Stomach (tissue), 8 donors: ENCODE measurements at regions not wholly inside any gene's neighbourhood (a gene's known extent, or its start where the extent isn't known, plus 50 kb on each side); places are given as distances from the start of the nearest gene placed in this dataset.
"Not testable (repeated sequence)": the region's sequence is repeated elsewhere in the genome, so short reads cannot be mapped to it uniquely, and the experiment has no call there.

Experiments used
- DNase-seq, 2 donors: peaks; one replicate each; pipeline versions ENCODE4 v3.0.0 to v3.0.0-alpha.2; 2013 to 2019
- H3K27ac ChIP-seq, 5 donors: fragments of 200-600 bp in 4 of 5; sonication (generic) in 4 of 5; one replicate each; pipeline ENCODE4 v1.5.1; 2013 to 2019; ENCODE audit warnings: mild to moderate bottlenecking in 1 of 5, moderate library complexity in 1 of 5
- H3K27me3 ChIP-seq, 3 donors: fragments of 200-600 bp; sonication (generic); one replicate each; pipeline ENCODE4 v1.5.1; 2017 to 2019; ENCODE audit warnings: mixed run types in 1 of 3
- H3K36me3 ChIP-seq, 4 donors: fragments of 200-600 bp; sonication (generic); 1 replicate in 3 of 4; 2 replicates in 1 of 4; pipeline ENCODE4 v1.5.1; 2016 to 2019
- H3K4me1 ChIP-seq, 4 donors: fragments of 200-600 bp; sonication (generic); one replicate each; pipeline ENCODE4 v1.5.1; 2016 to 2019
- H3K4me3 ChIP-seq, 4 donors: fragments of 200-600 bp; sonication (generic) in 3 of 4; one replicate each; pipeline ENCODE4 v1.5.1; 2016 to 2019; ENCODE audit warnings: mild to moderate bottlenecking in 1 of 4
- H3K9me3 ChIP-seq, 4 donors: fragments of 200-600 bp; sonication (generic); one replicate each; pipeline ENCODE4 v1.5.1; 2016 to 2019
- EP300 ChIP-seq: sonication (generic); formaldehyde crosslinking; IDR thresholded peaks from one replicate; pipeline ENCODE4 v1.6.1; 2017; ENCODE audit warnings: antibody characterized with exemption
- POLR2A ChIP-seq, 4 donors: fragments of 450-650 bp; IDR thresholded peaks; one replicate each; pipeline ENCODE4 v1.6.1; 2016; ENCODE audit warnings: antibody characterized with exemption in 4 of 4, control low read depth in 2 of 4, mild to moderate bottlenecking in 1 of 4, moderate library complexity in 1 of 4
- POLR2AphosphoS5 ChIP-seq, 3 donors: sonication (generic); formaldehyde crosslinking; IDR thresholded peaks; one replicate each; pipeline ENCODE4 v1.6.1; 2016; ENCODE audit warnings: antibody characterized with exemption in 3 of 3
- whole genome bisulfite sequencing, 5 donors: extraction: QIAGEN DNeasy Blood & Tissue Kit in 3 of 5; methylation state at CpG; one replicate each; pipeline versions ENCODE4 v1.1.5 to v1.1.7; 2013 to 2018; 5-methylcytosine and 5-hydroxymethylcytosine counted together
- intact Hi-C: fragments of 100-400 bp; cut with DNase I; formaldehyde crosslinking; loops from one replicate; pipeline ENCODE4 v1.15.1; 2023; ENCODE audit warnings: low total_unique reads
- TF ChIP-seq, protein P1 (sequence below), 7 experiments: fragments of 450-650 bp in 4 of 7; fragments of 200-600 bp in 3 of 7; sonication (generic) in 3 of 7; IDR thresholded peaks; one replicate each; pipeline ENCODE4 v1.5.1; 2016 to 2019; ENCODE audit warnings: antibody characterized with exemption in 7 of 7, control low read depth in 2 of 7, mild to moderate bottlenecking in 1 of 7
- donor health status: healthy with polysubstance abuse.
- donor health status: Bipolar disorder and iron deficiency.
- donor health status: healthy.

DNA sequence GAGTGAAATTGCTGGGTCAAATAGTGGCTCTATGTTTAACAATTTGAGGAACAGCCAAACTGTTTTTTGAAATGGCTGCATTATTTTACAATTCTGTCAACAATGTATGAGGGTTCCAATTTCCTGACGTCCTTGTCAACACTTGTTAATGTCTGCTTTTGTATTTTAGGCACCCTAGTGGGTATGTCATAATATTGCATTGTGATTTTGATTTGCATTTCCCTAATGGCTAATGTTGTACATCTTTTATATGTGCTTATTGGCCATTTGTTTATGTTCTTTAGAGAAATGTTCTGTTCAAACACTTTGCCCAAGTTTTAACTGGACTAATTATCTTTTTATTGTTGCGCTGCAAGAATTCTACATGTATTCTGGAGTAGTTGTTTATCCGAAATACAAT lies 93.2 kb downstream of the GPR65 start:
- Histone ChIP-seq H3K4me3 (no peak overlapping the region), H3K36me3 (no peaks in the 10 kb centered on the region), H3K27ac (no peak overlapping the region), H3K9me3 (no peaks in the 10 kb centered on the region), H3K4me1 (no peaks in the 10 kb centered on the region), H3K27me3 (no peaks in the 10 kb centered on the region)
- TF ChIP-seq POLR2A (IDR thresholded peaks at IDR 0.05): no peak
- 67 to 85% (median 78%) methylated on average over 3 of the region's 3 CpGs for WGBS, 5 donors
- DNase-seq: no peak
- intact Hi-C loops: no loop called here

DNA sequence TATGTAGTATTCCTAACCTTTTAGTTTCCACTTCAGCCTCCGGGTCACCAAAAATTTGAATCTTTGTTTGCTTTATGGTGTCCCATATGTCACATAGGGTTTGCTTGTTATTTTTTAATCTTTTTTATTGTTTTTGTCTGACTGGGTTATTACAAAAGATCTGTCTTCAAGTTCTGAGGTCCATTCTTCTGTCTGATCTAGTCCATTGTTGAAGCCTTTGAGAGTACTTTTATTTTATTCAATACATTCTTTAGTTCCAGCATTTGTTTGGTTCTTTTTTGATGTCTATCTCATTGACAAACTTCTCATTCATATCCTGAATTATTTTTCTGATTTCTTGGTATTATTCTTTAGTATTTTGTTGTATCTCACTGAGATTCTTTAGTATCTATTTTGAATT lies 99.8 kb downstream of the GPR65 start:
- Histone ChIP-seq H3K9me3 (peaks cover 0 to 20% (median 10%) of the 10 kb centered on the region in 4 donors), H3K4me3 (no peak overlapping the region), H3K4me1 (no peaks in the 10 kb centered on the region), H3K27me3 (no peaks in the 10 kb centered on the region), H3K27ac (no peak overlapping the region), H3K36me3 (no peaks in the 10 kb centered on the region)
- WGBS, 5 donors: 84 to 97% (median 94%) methylated on average over 1 of the region's 1 CpG
- TF ChIP-seq POLR2AphosphoS5 (IDR thresholded peaks at IDR 0.05) (no peak), POLR2A (IDR thresholded peaks at IDR 0.05) (no peak), EP300 (no peak)
- TF ChIP-seq, protein P1, sequence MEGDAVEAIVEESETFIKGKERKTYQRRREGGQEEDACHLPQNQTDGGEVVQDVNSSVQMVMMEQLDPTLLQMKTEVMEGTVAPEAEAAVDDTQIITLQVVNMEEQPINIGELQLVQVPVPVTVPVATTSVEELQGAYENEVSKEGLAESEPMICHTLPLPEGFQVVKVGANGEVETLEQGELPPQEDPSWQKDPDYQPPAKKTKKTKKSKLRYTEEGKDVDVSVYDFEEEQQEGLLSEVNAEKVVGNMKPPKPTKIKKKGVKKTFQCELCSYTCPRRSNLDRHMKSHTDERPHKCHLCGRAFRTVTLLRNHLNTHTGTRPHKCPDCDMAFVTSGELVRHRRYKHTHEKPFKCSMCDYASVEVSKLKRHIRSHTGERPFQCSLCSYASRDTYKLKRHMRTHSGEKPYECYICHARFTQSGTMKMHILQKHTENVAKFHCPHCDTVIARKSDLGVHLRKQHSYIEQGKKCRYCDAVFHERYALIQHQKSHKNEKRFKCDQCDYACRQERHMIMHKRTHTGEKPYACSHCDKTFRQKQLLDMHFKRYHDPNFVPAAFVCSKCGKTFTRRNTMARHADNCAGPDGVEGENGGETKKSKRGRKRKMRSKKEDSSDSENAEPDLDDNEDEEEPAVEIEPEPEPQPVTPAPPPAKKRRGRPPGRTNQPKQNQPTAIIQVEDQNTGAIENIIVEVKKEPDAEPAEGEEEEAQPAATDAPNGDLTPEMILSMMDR (IDR thresholded peaks at IDR 0.05): no peak
- no peak for DNase-seq
- intact Hi-C loops: no loop called here

DNA sequence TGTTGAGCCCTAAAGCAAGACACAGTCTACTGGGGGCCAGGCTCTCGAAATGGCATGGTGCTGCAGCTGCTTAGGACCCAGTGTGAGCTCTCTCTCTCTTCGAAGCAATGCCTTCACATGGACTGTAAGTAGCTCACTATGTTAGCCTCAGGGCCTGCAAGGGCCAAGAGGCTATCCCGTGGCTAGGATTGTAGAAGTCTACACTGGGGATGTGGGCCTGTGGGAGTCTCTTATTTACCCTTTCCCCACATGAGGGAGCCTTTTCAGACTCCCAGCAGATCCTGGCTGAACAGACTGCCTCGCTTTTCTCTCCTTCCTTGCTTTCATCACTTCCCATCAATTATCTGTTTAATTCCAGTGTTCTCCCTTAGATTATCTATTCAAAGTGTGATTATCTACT lies 101.4 kb downstream of the GPR65 start:
- TF ChIP-seq EP300 (no peak), POLR2A (IDR thresholded peaks at IDR 0.05) (no peak), POLR2AphosphoS5 (IDR thresholded peaks at IDR 0.05) (no peak)
- TF ChIP-seq, protein P1 (IDR thresholded peaks at IDR 0.05): no peak
- 71 to 77% (median 74%) methylated on average over 4 of the region's 4 CpGs for WGBS, 5 donors
- DNase-seq: no peak
- Histone ChIP-seq H3K4me3 (no peak overlapping the region), H3K27me3 (no peaks in the 10 kb centered on the region), H3K27ac (no peak overlapping the region), H3K9me3 (peaks cover 0 to 20% (median 10%) of the 10 kb centered on the region in 4 donors), H3K36me3 (no peaks in the 10 kb centered on the region), H3K4me1 (no peaks in the 10 kb centered on the region)
- intact Hi-C loops: no loop called here

GRCh38 chr14:88127669-88128068 lies 122.7 kb downstream of the GPR65 start:
- peaks cover 0 to 10% (median 1%) of the 10 kb centered on the region in 4 donors for H3K9me3 ChIP-seq
- H3K36me3 ChIP-seq, H3K4me3 ChIP-seq, DNase-seq, H3K27ac ChIP-seq, intact Hi-C loops, H3K27me3 ChIP-seq, H3K4me1 ChIP-seq: not testable (repeated sequence)
- 57 to 72% (median 68%) methylated on average over 7 of the region's 7 CpGs for WGBS, 5 donors

GRCh38 chr14:88128816-88129215 lies 123.9 kb downstream of the GPR65 start:
- Histone ChIP-seq H3K4me1 (no peaks in the 10 kb centered on the region), H3K36me3 (no peaks in the 10 kb centered on the region), H3K27me3 (no peaks in the 10 kb centered on the region), H3K9me3 (peaks cover 0 to 14% (median 3%) of the 10 kb centered on the region in 4 donors), H3K4me3 (no peak overlapping the region), H3K27ac (no peak overlapping the region)
- intact Hi-C loops: no loop called here
- TF ChIP-seq POLR2A (IDR thresholded peaks at IDR 0.05): no peak
- TF ChIP-seq POLR2AphosphoS5 (IDR thresholded peaks at IDR 0.05): no peak
- TF ChIP-seq, protein P1 (IDR thresholded peaks at IDR 0.05): no peak
- no peak for TF ChIP-seq EP300
- peak in 1 of 2 donors; percentile 14 for DNase-seq
- WGBS, 5 donors: 56 to 67% (median 61%) methylated on average over 1 of the region's 1 CpG
